ENCODE measurements at regions not wholly inside any gene's neighbourhood (a gene's known extent, or its start where the extent isn't known, plus 50 kb on each side); places are given as distances from the start of the nearest gene placed in this dataset.

DNA sequence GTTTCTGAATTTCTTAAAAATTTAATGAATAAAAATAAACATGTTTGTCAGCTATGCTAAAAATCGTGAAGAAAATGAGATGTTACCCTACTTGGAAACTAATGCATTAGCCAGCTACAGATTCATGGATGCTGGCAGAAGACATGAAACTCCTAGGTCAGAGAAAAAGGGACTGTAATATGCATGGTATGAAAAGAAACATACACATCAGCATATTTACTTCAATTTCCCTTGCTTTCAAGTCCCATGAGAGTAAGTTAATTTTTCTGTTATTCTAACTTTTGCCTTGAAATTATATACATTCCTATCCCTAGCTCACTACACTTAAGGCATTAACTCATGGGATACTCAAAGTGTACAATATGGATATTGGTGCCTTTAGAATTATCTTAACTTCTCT is 2041.4 kb upstream of the LRRTM1 start:
- no peak for TF ChIP-seq RNF2 (IDR thresholded peaks at IDR 0.05; ENCODE audit: borderline replicate concordance, low read depth)
- TF ChIP-seq RAD21 (conservative IDR thresholded peaks at IDR 0.05 in 1 of 2, IDR thresholded peaks at IDR 0.05 in 1 of 2): no peak
- no peak for TF ChIP-seq JUN (IDR thresholded peaks at IDR 0.05)
- TF ChIP-seq, protein P1, sequence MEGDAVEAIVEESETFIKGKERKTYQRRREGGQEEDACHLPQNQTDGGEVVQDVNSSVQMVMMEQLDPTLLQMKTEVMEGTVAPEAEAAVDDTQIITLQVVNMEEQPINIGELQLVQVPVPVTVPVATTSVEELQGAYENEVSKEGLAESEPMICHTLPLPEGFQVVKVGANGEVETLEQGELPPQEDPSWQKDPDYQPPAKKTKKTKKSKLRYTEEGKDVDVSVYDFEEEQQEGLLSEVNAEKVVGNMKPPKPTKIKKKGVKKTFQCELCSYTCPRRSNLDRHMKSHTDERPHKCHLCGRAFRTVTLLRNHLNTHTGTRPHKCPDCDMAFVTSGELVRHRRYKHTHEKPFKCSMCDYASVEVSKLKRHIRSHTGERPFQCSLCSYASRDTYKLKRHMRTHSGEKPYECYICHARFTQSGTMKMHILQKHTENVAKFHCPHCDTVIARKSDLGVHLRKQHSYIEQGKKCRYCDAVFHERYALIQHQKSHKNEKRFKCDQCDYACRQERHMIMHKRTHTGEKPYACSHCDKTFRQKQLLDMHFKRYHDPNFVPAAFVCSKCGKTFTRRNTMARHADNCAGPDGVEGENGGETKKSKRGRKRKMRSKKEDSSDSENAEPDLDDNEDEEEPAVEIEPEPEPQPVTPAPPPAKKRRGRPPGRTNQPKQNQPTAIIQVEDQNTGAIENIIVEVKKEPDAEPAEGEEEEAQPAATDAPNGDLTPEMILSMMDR (IDR thresholded peaks at IDR 0.05): no peak
